Heart left ventricle (tissue), 16 donors: ENCODE measurements at regions not wholly inside any gene's neighbourhood (a gene's known extent, or its start where the extent isn't known, plus 50 kb on each side); places are given as distances from the start of the nearest gene placed in this dataset.

Source experiments
- ATAC-seq, 4 donors: fragments of 200-7000 bp; cut with Tn5 transposase; one replicate each; pipeline ENCODE4 v1.9.1; 2020 to 2022; ENCODE audit warnings: moderate library complexity in 4 of 4, mild to moderate bottlenecking in 3 of 4, moderate number of reproducible peaks in 1 of 4
- DNase-seq, 5 donors: peaks; one replicate each; pipeline ENCODE4 v3.0.0-alpha.2; 2020
- H3K27ac ChIP-seq, 12 donors: fragments of 200-600 bp; sonication (generic) in 4 of 12; one replicate each; pipeline versions ENCODE4 v1.5.0 to v1.8.0; 2016 to 2022; ENCODE audit warnings: mild to moderate bottlenecking in 2 of 12
- H3K27me3 ChIP-seq, 9 donors: fragments of 200-600 bp; sonication (generic) in 2 of 9; one replicate each; pipeline versions ENCODE4 v1.5.1 to v1.8.0; 2016 to 2022; ENCODE audit warnings: mild to moderate bottlenecking in 3 of 9
- H3K36me3 ChIP-seq, 9 donors: fragments of 200-600 bp; sonication (generic) in 2 of 9; one replicate each; pipeline versions ENCODE4 v1.5.0 to v1.8.0; 2018 to 2022; ENCODE audit warnings: mild to moderate bottlenecking in 2 of 9
- H3K4me1 ChIP-seq, 12 donors: fragments of 200-600 bp; sonication (generic) in 4 of 12; one replicate each; pipeline versions ENCODE4 v1.5.0 to v1.8.0; 2016 to 2022; ENCODE audit warnings: mild to moderate bottlenecking in 3 of 12
- H3K4me3 ChIP-seq, 12 donors: fragments of 200-600 bp; sonication (generic) in 4 of 12; one replicate each; pipeline versions ENCODE4 v1.5.0 to v1.8.0; 2017 to 2022; ENCODE audit warnings: mild to moderate bottlenecking in 9 of 12, moderate library complexity in 4 of 12
- H3K9me3 ChIP-seq, 12 donors: fragments of 200-600 bp; sonication (generic) in 4 of 12; one replicate each; pipeline versions ENCODE4 v1.5.0 to v1.8.0; 2016 to 2022; ENCODE audit warnings: mild to moderate bottlenecking in 1 of 12
- CTCF ChIP-seq, 12 donors: fragments of 200-600 bp; sonication (generic) in 4 of 12; IDR thresholded peaks; one replicate each; pipeline versions ENCODE4 v1.5.0 to v1.8.0; 2018 to 2022; ENCODE audit warnings: antibody characterized with exemption in 12 of 12, mild to moderate bottlenecking in 5 of 12
- POLR2A ChIP-seq, 2 donors: fragments of 450-650 bp; IDR thresholded peaks; one replicate each; pipeline ENCODE4 v1.6.1; 2017; ENCODE audit warnings: antibody characterized with exemption in 2 of 2, mild to moderate bottlenecking in 2 of 2, moderate library complexity in 2 of 2
- WGBS, 4 donors: extraction: QIAGEN DNeasy Blood & Tissue Kit in 2 of 4; methylation state at CpG; one replicate each; pipeline versions ENCODE4 v1.1.5 to v1.1.7; 2013 to 2018; 5-methylcytosine and 5-hydroxymethylcytosine counted together
- intact Hi-C, 10 donors: fragments of 100-400 bp; cut with DNase I; formaldehyde crosslinking; loops; one replicate each; pipeline versions ENCODE4 v1.11.1 to v1.14.2; 2022
- donor health status: ischemic (EF 13 %, LVEDD 7.1; RV severe dilation, severe dysfunction).
- donor health status: healthy with polysubstance abuse.
- donor health status: DM: no; HTN: yes; CAD: no.
- donor health status: DM: no; HTN: no; CAD: no.
- donor health status: ischemic (EF 25% LVEDD 6.9; RV normal size, moderate dysfunction).
- donor health status: ischemic (EF 25% LVEDD 5.7; RV mildly dilated, moderate dysfunction).
- donor health status: healthy.
- donor health status: DM: yes; HTN: yes; CAD: no.
- donor health status: ischemic (EF 35%, LVEDD 5.7; RV mildly dilated, moderate dysfunction).
- donor health status: nonischemic (EF 11% LVEDD 7.7; RV severe dilation, severe dysfunction).
- donor health status: DM: yes; HTN: yes; CAD: no.
- donor health status: PGD.
- donor health status: ischemic (EF 29% LVEDD 5.4; RV normal size, mild dysfunction).
- donor health status: nonischemic (EF 23%, LVEDD 6.1; RV moderate dilation, normal function).

GRCh38 chr10:44619975-44620374 is 235.1 kb upstream of the CXCL12 start:
- H3K4me3 ChIP-seq: no peak overlapping the region
- ATAC-seq (peak in 1 of 4 donors; percentile 88), DNase-seq (peak in 1 of 5 donors; percentile 33)
- H3K27ac ChIP-seq: no peak overlapping the region
- no peak for TF ChIP-seq CTCF (IDR thresholded peaks at IDR 0.05)
- TF ChIP-seq POLR2A (IDR thresholded peaks at IDR 0.05): no peak
- H3K4me1 ChIP-seq: no peaks in the 10 kb centered on the region
- intact Hi-C loops: no loop called here
- H3K36me3 ChIP-seq: no peaks in the 10 kb centered on the region
- 54 to 72% (median 61%) methylated on average over 3 of the region's 3 CpGs for WGBS, 4 donors
- no peaks in the 10 kb centered on the region for H3K9me3 ChIP-seq
- H3K27me3 ChIP-seq: no peaks in the 10 kb centered on the region

GRCh38 chr10:44627591-44628354 is 242.9 kb upstream of the CXCL12 start:
- H3K36me3 ChIP-seq: no peaks in the 10 kb centered on the region
- no peak overlapping the region for H3K4me3 ChIP-seq
- H3K9me3 ChIP-seq: no peaks in the 10 kb centered on the region
- WGBS, 4 donors: 60 to 71% (median 68%) methylated on average over 6 of the region's 6 CpGs
- peak overlapping the region in 2 of 12 donors; percentile 37 to 43 for H3K27ac ChIP-seq
- TF ChIP-seq POLR2A (IDR thresholded peaks at IDR 0.05) (no peak), CTCF (IDR thresholded peaks at IDR 0.05) (no peak)
- H3K4me1 ChIP-seq: peaks cover 0 to 15% (median 0%) of the 10 kb centered on the region in 12 donors
- ATAC-seq (peak in 2 of 4 donors; percentile 38 to 75), DNase-seq (no peak)
- no peaks in the 10 kb centered on the region for H3K27me3 ChIP-seq
- intact Hi-C loops: loop anchor here in 1 of 10 donors (1.0 kb wide), 1 partner anchor 9 kb away; no protein-coding TSS in a partner anchor

- WGBS, 4 donors: 29 to 37% (median 33%) methylated on average over 2 of the region's 2 CpGs
- Histone ChIP-seq H3K4me1 (peaks cover 0 to 15% (median 0%) of the 10 kb centered on the region in 12 donors), H3K9me3 (peaks cover 0 to 7% (median 0%) of the 10 kb centered on the region in 12 donors), H3K27me3 (no peaks in the 10 kb centered on the region), H3K27ac (peak overlapping the region in 1 of 12 donors; percentile 43), H3K36me3 (no peaks in the 10 kb centered on the region), H3K4me3 (no peak overlapping the region)
- TF ChIP-seq POLR2A (IDR thresholded peaks at IDR 0.05) (no peak), CTCF (IDR thresholded peaks at IDR 0.05) (no peak)
- intact Hi-C loops: loop anchor here in 1 of 10 donors (1.0 kb wide), 1 partner anchor 7 kb away; no protein-coding TSS in a partner anchor
- ATAC-seq: peak in 2 of 4 donors; percentile 41 to 77
- no peak for DNase-seq
These were observed 244.0 kb upstream of the CXCL12 start for GRCh38 chr10:44628921-44629320.

GRCh38 chr10:44635176-44635575 is 250.3 kb upstream of the CXCL12 start:
- Histone ChIP-seq H3K4me3 (no peak overlapping the region), H3K27ac (no peak overlapping the region), H3K9me3 (peaks cover 0 to 15% (median 0%) of the 10 kb centered on the region in 12 donors), H3K27me3 (no peaks in the 10 kb centered on the region), H3K36me3 (no peaks in the 10 kb centered on the region), H3K4me1 (no peaks in the 10 kb centered on the region)
- DNase-seq (no peak), ATAC-seq (no peak)
- intact Hi-C loops: no loop called here
- WGBS, 4 donors: 68 to 87% (median 83%) methylated on average over 1 of the region's 1 CpG
- TF ChIP-seq CTCF (IDR thresholded peaks at IDR 0.05): no peak
